ENCODE measurements at regions not wholly inside any gene's neighbourhood (a gene's known extent, or its start where the extent isn't known, plus 50 kb on each side); places are given as distances from the start of the nearest gene placed in this dataset.

DNA sequence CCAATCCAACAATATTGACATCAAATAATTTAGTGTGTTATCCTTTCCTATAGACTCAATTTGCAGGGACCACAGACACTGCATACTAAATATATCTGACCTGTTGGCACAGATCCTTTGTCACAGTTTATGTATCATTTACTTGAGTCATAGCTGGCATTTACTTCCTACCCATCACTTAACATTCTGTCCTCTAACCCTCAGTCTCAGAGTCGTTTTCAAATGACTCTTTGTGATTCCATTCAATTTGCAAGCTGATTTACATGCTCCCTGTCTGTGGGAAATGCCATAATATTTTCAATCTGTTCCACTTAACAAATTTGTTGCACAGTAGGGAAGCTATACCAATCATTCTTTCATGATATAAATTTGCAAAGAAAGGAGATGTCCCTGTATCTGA lies 265.7 kb upstream of the EDIL3 start:
- no peaks in the 10 kb centered on the region for H3K9me3 ChIP-seq
- H3K36me3 ChIP-seq: no peaks in the 10 kb centered on the region
- no peaks in the 10 kb centered on the region for H3K27me3 ChIP-seq
- H3K4me3 ChIP-seq: no peak overlapping the region
- DNase-seq: no peak

- Histone ChIP-seq H3K27me3 (no peaks in the 10 kb centered on the region), H3K36me3 (no peaks in the 10 kb centered on the region), H3K9me3 (no peaks in the 10 kb centered on the region), H3K4me3 (no peak overlapping the region)
- no peak for DNase-seq
These were observed 262.9 kb upstream of the EDIL3 start for GRCh38 chr5:84647581-84647980.

DNA sequence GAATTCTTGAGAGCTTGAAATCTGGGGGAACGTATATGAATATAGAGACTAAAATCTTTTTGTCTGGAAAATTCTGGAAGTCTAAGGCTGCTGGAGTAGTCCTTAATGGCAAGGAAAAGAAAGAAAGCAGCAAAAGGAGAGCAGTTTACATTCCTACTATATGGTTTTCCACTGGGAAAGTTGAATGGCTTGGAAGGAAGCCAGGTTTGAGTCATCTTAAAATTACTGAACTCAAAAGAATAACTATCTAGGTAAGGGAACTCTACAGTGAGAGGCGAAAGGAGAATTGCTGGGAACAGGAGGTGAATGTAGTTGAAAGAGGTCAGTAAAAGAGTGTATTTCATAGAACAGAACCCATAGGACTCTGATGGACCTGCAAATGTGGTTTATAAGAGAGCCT lies 258.1 kb upstream of the EDIL3 start:
- no peaks in the 10 kb centered on the region for H3K36me3 ChIP-seq
- H3K27me3 ChIP-seq: no peaks in the 10 kb centered on the region
- no peak overlapping the region for H3K4me3 ChIP-seq
- no peaks in the 10 kb centered on the region for H3K9me3 ChIP-seq
- no peak for DNase-seq

- Histone ChIP-seq H3K36me3 (no peaks in the 10 kb centered on the region), H3K4me3 (no peak overlapping the region), H3K27me3 (no peaks in the 10 kb centered on the region), H3K9me3 (no peaks in the 10 kb centered on the region)
- DNase-seq: no peak
These were observed 257.6 kb upstream of the EDIL3 start for GRCh38 chr5:84642324-84642723.

DNA sequence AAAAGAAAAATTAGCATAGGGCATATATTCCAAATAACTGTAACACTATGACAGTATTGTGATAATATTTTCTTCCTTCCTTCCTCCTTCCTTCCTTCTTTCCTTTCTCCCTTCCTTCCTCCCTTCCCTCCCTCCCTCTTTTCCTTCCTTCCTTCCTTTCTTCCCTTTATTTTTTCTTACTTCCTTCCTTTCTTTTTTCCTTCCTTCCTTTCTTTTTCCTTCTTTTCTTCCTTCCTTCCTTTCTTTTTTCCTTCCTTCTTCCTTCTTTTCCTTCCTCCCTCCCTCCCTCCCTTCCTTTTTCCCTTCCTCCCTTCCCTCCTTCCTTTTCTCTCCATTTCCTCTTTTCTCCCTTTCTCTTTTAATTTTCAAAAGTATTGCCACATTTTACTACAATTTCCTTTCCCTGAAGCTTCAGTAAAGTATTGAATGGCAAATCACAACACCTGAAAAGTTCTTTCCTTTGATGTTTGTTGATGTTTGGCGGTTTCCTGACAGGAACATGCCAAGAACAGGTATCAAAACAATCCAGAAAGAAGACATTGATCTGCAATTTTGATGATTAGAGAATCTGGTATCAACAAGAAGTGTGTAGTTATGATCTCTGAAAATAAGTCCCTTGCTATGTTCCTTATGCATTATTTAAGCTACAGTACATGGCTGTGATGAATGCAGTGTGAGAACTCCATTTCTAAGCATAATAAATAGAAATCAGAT lies 253.1 kb upstream of the EDIL3 start:
- Histone ChIP-seq H3K9me3 (no peaks in the 10 kb centered on the region), H3K36me3 (no peaks in the 10 kb centered on the region), H3K4me3 (no peak overlapping the region), H3K27me3 (no peaks in the 10 kb centered on the region)
- no peak for DNase-seq

DNA sequence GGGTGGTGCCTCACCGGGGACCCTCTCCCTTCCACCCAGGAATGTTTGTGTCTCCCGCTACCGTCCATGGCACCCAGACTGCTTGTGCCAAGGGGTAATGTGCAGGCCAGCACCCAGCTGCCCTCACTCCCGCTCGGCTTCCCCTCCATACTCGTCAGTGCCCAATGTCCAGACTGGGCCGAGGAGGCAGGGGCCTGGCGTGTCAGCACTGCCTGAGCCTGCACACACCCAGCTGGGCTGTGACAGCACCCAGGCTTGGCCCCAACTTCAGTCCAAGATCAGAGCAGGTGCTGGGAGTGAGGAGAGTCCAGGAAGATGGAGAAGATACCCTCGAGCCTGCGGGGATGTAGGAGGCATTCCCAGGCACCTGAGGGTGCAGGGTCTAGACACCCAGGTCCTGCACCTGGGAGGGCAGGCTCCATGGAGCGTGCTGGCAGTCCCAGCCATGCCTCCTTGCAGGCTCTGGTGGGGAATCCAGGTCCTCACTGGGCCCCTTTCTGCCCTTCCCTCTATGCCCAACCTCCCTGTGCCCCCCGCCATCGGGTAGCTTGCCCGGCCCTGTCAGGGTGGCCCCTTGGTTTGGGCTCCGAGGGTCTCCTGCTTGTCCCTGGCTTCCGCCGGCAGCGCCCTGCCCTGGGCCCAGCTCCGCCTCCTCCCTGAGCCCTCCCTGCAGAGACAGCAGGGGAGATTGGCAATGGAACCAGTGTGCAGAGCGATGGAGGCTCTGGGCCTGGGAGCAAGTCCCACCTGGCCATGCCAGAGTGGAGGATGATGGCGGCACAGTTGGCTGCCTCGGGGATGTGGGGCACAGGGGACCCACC lies 250.8 kb upstream of the EDIL3 start:
- no peaks in the 10 kb centered on the region for H3K36me3 ChIP-seq
- no peak for DNase-seq
- H3K27me3 ChIP-seq: no peaks in the 10 kb centered on the region
- H3K9me3 ChIP-seq: no peaks in the 10 kb centered on the region
- no peak overlapping the region for H3K4me3 ChIP-seq

- Histone ChIP-seq H3K4me3 (no peak overlapping the region), H3K27me3 (no peaks in the 10 kb centered on the region), H3K36me3 (no peaks in the 10 kb centered on the region), H3K9me3 (no peaks in the 10 kb centered on the region)
- DNase-seq: peak; percentile 99
These were observed 249.6 kb upstream of the EDIL3 start for GRCh38 chr5:84634256-84634655.

- H3K27me3 ChIP-seq: no peaks in the 10 kb centered on the region
- no peaks in the 10 kb centered on the region for H3K36me3 ChIP-seq
- H3K4me3 ChIP-seq: no peak overlapping the region
- DNase-seq: no peak
- no peaks in the 10 kb centered on the region for H3K9me3 ChIP-seq
These were observed 247.7 kb upstream of the EDIL3 start for GRCh38 chr5:84632418-84632817.

- Histone ChIP-seq H3K9me3 (no peaks in the 10 kb centered on the region), H3K27me3 (no peaks in the 10 kb centered on the region), H3K36me3 (no peaks in the 10 kb centered on the region), H3K4me3 (no peak overlapping the region)
- no peak for DNase-seq
These were observed 244.2 kb upstream of the EDIL3 start for GRCh38 chr5:84628918-84629317.

- no peaks in the 10 kb centered on the region for H3K27me3 ChIP-seq
- H3K36me3 ChIP-seq: no peaks in the 10 kb centered on the region
- no peak for DNase-seq
- no peaks in the 10 kb centered on the region for H3K9me3 ChIP-seq
- H3K4me3 ChIP-seq: no peak overlapping the region
These were observed 238.3 kb upstream of the EDIL3 start for GRCh38 chr5:84623019-84623418.

- DNase-seq: no peak
- no peaks in the 10 kb centered on the region for H3K36me3 ChIP-seq
- H3K27me3 ChIP-seq: no peaks in the 10 kb centered on the region
- H3K4me3 ChIP-seq: no peak overlapping the region
- H3K9me3 ChIP-seq: no peaks in the 10 kb centered on the region
These were observed 237.8 kb upstream of the EDIL3 start for GRCh38 chr5:84622461-84622860.

- no peaks in the 10 kb centered on the region for H3K27me3 ChIP-seq
These were observed 233.6 kb upstream of the EDIL3 start for GRCh38 chr5:84618262-84618661.

GRCh38 chr5:84614906-84615305 lies 230.2 kb upstream of the EDIL3 start:
- Histone ChIP-seq H3K36me3 (no peaks in the 10 kb centered on the region), H3K4me3 (no peak overlapping the region), H3K27me3 (no peaks in the 10 kb centered on the region), H3K9me3 (no peaks in the 10 kb centered on the region)
- peak; percentile 22 for DNase-seq

More at GRCh38 chr5:84618262-84618661, 233.6 kb upstream of the EDIL3 start:
- no peak for DNase-seq
- H3K4me3 ChIP-seq: no peak overlapping the region
- H3K36me3 ChIP-seq: no peaks in the 10 kb centered on the region
- H3K9me3 ChIP-seq: no peaks in the 10 kb centered on the region

- no peak for DNase-seq
- H3K36me3 ChIP-seq: no peaks in the 10 kb centered on the region
- no peaks in the 10 kb centered on the region for H3K27me3 ChIP-seq
- no peak overlapping the region for H3K4me3 ChIP-seq
- H3K9me3 ChIP-seq: peaks cover 3% of the 10 kb centered on the region
These were observed 222.1 kb upstream of the EDIL3 start for GRCh38 chr5:84606784-84607183.

DNA sequence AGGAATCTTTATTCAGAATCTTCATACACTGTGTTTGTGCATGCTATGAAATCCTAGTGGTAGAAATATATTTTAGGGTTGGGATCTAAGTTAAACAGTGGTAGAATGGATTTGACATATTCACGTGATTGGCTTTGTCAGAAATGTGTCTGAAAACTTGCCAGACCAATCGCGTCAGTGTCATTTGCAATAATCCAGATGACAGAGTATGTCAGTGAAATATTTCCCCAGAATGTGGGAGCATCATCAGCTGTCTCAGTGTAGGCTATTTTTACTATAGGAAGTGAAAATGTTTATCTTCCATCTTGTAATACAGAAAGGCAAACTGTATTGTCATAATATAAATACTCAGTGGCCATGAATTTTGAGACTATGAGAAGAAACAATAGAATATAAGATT lies 220.6 kb upstream of the EDIL3 start:
- Histone ChIP-seq H3K27me3 (no peaks in the 10 kb centered on the region), H3K4me3 (no peak overlapping the region), H3K9me3 (peaks cover 3% of the 10 kb centered on the region), H3K36me3 (no peaks in the 10 kb centered on the region)
- DNase-seq: no peak

GRCh38 chr5:84603568-84604185 lies 219.0 kb upstream of the EDIL3 start:
- Histone ChIP-seq H3K4me3 (no peak overlapping the region), H3K36me3 (no peaks in the 10 kb centered on the region), H3K27me3 (no peaks in the 10 kb centered on the region), H3K9me3 (peaks cover 3% of the 10 kb centered on the region)
- peak; percentile 80 for DNase-seq

- no peaks in the 10 kb centered on the region for H3K27me3 ChIP-seq
- no peak for DNase-seq
- H3K9me3 ChIP-seq: peaks cover 3% of the 10 kb centered on the region
- H3K4me3 ChIP-seq: no peak overlapping the region
- H3K36me3 ChIP-seq: no peaks in the 10 kb centered on the region
These were observed 217.7 kb upstream of the EDIL3 start for GRCh38 chr5:84602371-84602771.

GRCh38 chr5:84599964-84600363 lies 215.3 kb upstream of the EDIL3 start:
- H3K9me3 ChIP-seq: peaks cover 3% of the 10 kb centered on the region
- no peaks in the 10 kb centered on the region for H3K36me3 ChIP-seq
- no peak overlapping the region for H3K4me3 ChIP-seq
- DNase-seq: no peak
- no peaks in the 10 kb centered on the region for H3K27me3 ChIP-seq

All from MG63 (cell line).